Neutrophil (primary cell): ENCODE measurements at regions not wholly inside any gene's neighbourhood (a gene's known extent, or its start where the extent isn't known, plus 50 kb on each side); places are given as distances from the start of the nearest gene placed in this dataset.

Source experiments
- H3K27ac ChIP-seq: fragments of 200-600 bp; sonication (generic); 2 replicates; pipeline ENCODE4 v1.5.1; 2016; ENCODE audit warnings: mild to moderate bottlenecking, moderate library complexity
- H3K27me3 ChIP-seq: fragments of 200-600 bp; sonication (generic); 2 replicates; pipeline ENCODE4 v1.6.0; 2016; ENCODE audit warnings: mild to moderate bottlenecking
- H3K36me3 ChIP-seq: fragments of 200-600 bp; sonication (generic); 2 replicates; pipeline ENCODE4 v1.5.1; 2017
- H3K4me1 ChIP-seq, 2 experiments: fragments of 200-600 bp in 1 of 2; sonication (generic) in 1 of 2; 1 replicate in 1 of 2; 2 replicates in 1 of 2; pipeline versions ENCODE4 v1.5.1 to v1.6.1; 2013 to 2016; ENCODE audit warnings: low read depth in 1 of 2, low read length in 1 of 2, mild to moderate bottlenecking in 1 of 2, moderate library complexity in 1 of 2; ENCODE audit not compliant: control insufficient read depth in 1 of 2, insufficient read depth in 1 of 2
- H3K4me3 ChIP-seq, 2 experiments: fragments of 200-600 bp in 1 of 2; sonication (generic) in 1 of 2; 1 replicate in 1 of 2; 2 replicates in 1 of 2; pipeline ENCODE4 v1.5.1; 2013 to 2016; ENCODE audit warnings: low read depth in 1 of 2, low read length in 1 of 2, mild to moderate bottlenecking in 1 of 2, moderate library complexity in 1 of 2
- H3K9me3 ChIP-seq: fragments of 200-600 bp; sonication (generic); 2 replicates; pipeline ENCODE4 v1.5.1; 2016
- CTCF ChIP-seq: fragments of 200-600 bp; sonication (generic); IDR thresholded peaks from 2 replicates; pipeline ENCODE4 v1.5.1; 2016; ENCODE audit warnings: antibody characterized with exemption

GRCh38 chr15:70344666-70345065, 246.9 kb upstream of the TLE3 start:
- Histone ChIP-seq H3K36me3 (no peaks in the 10 kb centered on the region), H3K27me3 (no peaks in the 10 kb centered on the region), H3K4me3 (no peak overlapping the region), H3K9me3 (no peaks in the 10 kb centered on the region), H3K27ac (no peak overlapping the region), H3K4me1 (peaks cover 25 to 32% of the 10 kb centered on the region in 2 experiments)
- TF ChIP-seq CTCF: no peak

- no peaks in the 10 kb centered on the region for H3K9me3 ChIP-seq
- no peak for TF ChIP-seq CTCF
- no peak overlapping the region for H3K4me3 ChIP-seq
- H3K27ac ChIP-seq: no peak overlapping the region
- no peaks in the 10 kb centered on the region for H3K36me3 ChIP-seq
- H3K4me1 ChIP-seq: peaks cover 21 to 27% of the 10 kb centered on the region in 2 experiments
- H3K27me3 ChIP-seq: no peaks in the 10 kb centered on the region
These were observed 246.4 kb upstream of the TLE3 start for GRCh38 chr15:70343961-70344621.

- H3K4me1 ChIP-seq: peaks cover 10 to 14% of the 10 kb centered on the region in 2 experiments
- H3K27me3 ChIP-seq: no peaks in the 10 kb centered on the region
- H3K36me3 ChIP-seq: no peaks in the 10 kb centered on the region
- H3K4me3 ChIP-seq: no peak overlapping the region
- no peaks in the 10 kb centered on the region for H3K9me3 ChIP-seq
- H3K27ac ChIP-seq: no peak overlapping the region
- TF ChIP-seq CTCF: no peak
These were observed 245.1 kb upstream of the TLE3 start for GRCh38 chr15:70342554-70343548.

- H3K4me3 ChIP-seq: no peak overlapping the region
- H3K36me3 ChIP-seq: no peaks in the 10 kb centered on the region
- H3K27ac ChIP-seq: no peak overlapping the region
- no peaks in the 10 kb centered on the region for H3K27me3 ChIP-seq
- TF ChIP-seq CTCF: no peak
- H3K9me3 ChIP-seq: no peaks in the 10 kb centered on the region
- H3K4me1 ChIP-seq: peaks cover 10 to 12% of the 10 kb centered on the region in 2 experiments
These were observed 244.4 kb upstream of the TLE3 start for GRCh38 chr15:70342141-70342540.

GRCh38 chr15:70341566-70341965, 243.8 kb upstream of the TLE3 start:
- Histone ChIP-seq H3K36me3 (no peaks in the 10 kb centered on the region), H3K9me3 (no peaks in the 10 kb centered on the region), H3K4me1 (peaks cover 10 to 12% of the 10 kb centered on the region in 2 experiments), H3K27ac (no peak overlapping the region), H3K4me3 (no peak overlapping the region), H3K27me3 (no peaks in the 10 kb centered on the region)
- TF ChIP-seq CTCF: no peak
